WTC11 (cell line): ENCODE measurements at regions not wholly inside any gene's neighbourhood (a gene's known extent, or its start where the extent isn't known, plus 50 kb on each side); places are given as distances from the start of the nearest gene placed in this dataset.

Experiments
- ATAC-seq: fragments of 200-7000 bp; cut with Tn5 transposase; 2 replicates; pipeline ENCODE4 v1.10.0; 2021; ENCODE audit warnings: mild to moderate bottlenecking, moderate library complexity
- CTCF ChIA-PET: fragments of 300-600 bp; sonication (Branson Sonifier 250); formaldehyde crosslinking; loops from one replicate; lab custom pipeline; 2021; ENCODE audit warnings: antibody characterized with exemption; lab: Charles Lee
- POLR2A ChIA-PET: fragments of 350-600 bp; sonication (Branson Sonifier 250); formaldehyde crosslinking; loops from one replicate; lab custom pipeline; 2021; ENCODE audit warnings: antibody characterized with exemption; lab: Charles Lee
- DNase-seq: peaks from one replicate; pipeline ENCODE4 v3.0.0; 2021; ENCODE audit warnings: low spot score
- H3K27ac Mint-ChIP-seq: 2 replicates; pipeline ENCODE4 v1.8.0; 2021; ENCODE audit warnings: mixed read lengths
- H3K27me3 Mint-ChIP-seq: 2 replicates; pipeline ENCODE4 v1.8.0; 2021; ENCODE audit warnings: low read depth, mild to moderate bottlenecking, moderate library complexity, mixed read lengths
- H3K36me3 Mint-ChIP-seq: 2 replicates; pipeline ENCODE4 v1.8.0; 2021; ENCODE audit warnings: mixed read lengths
- H3K4me1 Mint-ChIP-seq: 2 replicates; pipeline ENCODE4 v1.8.0; 2022; ENCODE audit warnings: mixed read lengths
- H3K4me3 Mint-ChIP-seq: 2 replicates; pipeline ENCODE4 v1.8.0; 2021; ENCODE audit warnings: mild to moderate bottlenecking, moderate library complexity, mixed read lengths
- H3K9me3 Mint-ChIP-seq: 2 replicates; pipeline ENCODE4 v1.8.0; 2021; ENCODE audit warnings: mixed read lengths
- ARID4B ChIP-seq: sonication (generic); formaldehyde crosslinking; IDR thresholded peaks from 2 replicates; pipeline ENCODE4 v1.8.0; 2023; ENCODE audit warnings: missing genetic modification reagents, mild to moderate bottlenecking, borderline replicate concordance
- ATF6 ChIP-seq: sonication (generic); formaldehyde crosslinking; IDR thresholded peaks from 2 replicates; pipeline ENCODE4 v1.8.1; 2023; ENCODE audit warnings: mild to moderate bottlenecking, missing genetic modification reagents
- CBFB ChIP-seq: sonication (generic); formaldehyde crosslinking; IDR thresholded peaks from 2 replicates; pipeline ENCODE4 v1.8.1; 2022; ENCODE audit warnings: mild to moderate bottlenecking, low read depth, missing genetic modification reagents
- CREM ChIP-seq: sonication (generic); formaldehyde crosslinking; IDR thresholded peaks from 2 replicates; pipeline ENCODE4 v1.8.1; 2022; ENCODE audit warnings: mild to moderate bottlenecking, missing genetic modification reagents, moderate library complexity
- CTCF ChIP-seq: fragments of 200-600 bp; IDR thresholded peaks from 2 replicates; pipeline ENCODE4 v1.8.0; 2022; ENCODE audit warnings: antibody characterized with exemption
- FOXP1 ChIP-seq: sonication (generic); formaldehyde crosslinking; IDR thresholded peaks from 2 replicates; pipeline ENCODE4 v1.8.0; 2022; ENCODE audit warnings: missing genetic modification reagents, mild to moderate bottlenecking, moderate library complexity, borderline replicate concordance
- FOXP4 ChIP-seq: sonication (generic); formaldehyde crosslinking; IDR thresholded peaks from 2 replicates; pipeline ENCODE4 v1.8.0; 2022; ENCODE audit warnings: mild to moderate bottlenecking, missing genetic modification reagents
- IRF1 ChIP-seq: sonication (generic); formaldehyde crosslinking; IDR thresholded peaks from 2 replicates; pipeline ENCODE4 v1.8.0; 2023; ENCODE audit warnings: missing genetic modification reagents
- IRF2 ChIP-seq: sonication (generic); formaldehyde crosslinking; IDR thresholded peaks from 2 replicates; pipeline ENCODE4 v1.8.0; 2022; ENCODE audit warnings: low read depth, missing genetic modification reagents, borderline replicate concordance
- JUN ChIP-seq: sonication (generic); formaldehyde crosslinking; IDR thresholded peaks from 2 replicates; pipeline ENCODE4 v1.8.0; 2023; ENCODE audit warnings: mild to moderate bottlenecking, missing genetic modification reagents
- KAT7 ChIP-seq: sonication (generic); formaldehyde crosslinking; IDR thresholded peaks from 2 replicates; pipeline ENCODE4 v1.8.1; 2023; ENCODE audit warnings: missing genetic modification reagents, mild to moderate bottlenecking, borderline replicate concordance
- MYBL2 ChIP-seq: sonication (generic); formaldehyde crosslinking; IDR thresholded peaks from 2 replicates; pipeline ENCODE4 v1.8.1; 2023; ENCODE audit warnings: mild to moderate bottlenecking, moderate library complexity, missing genetic modification reagents
- NFATC4 ChIP-seq: fragments of 250-450 bp; sonication (Bioruptor Pico); IDR thresholded peaks from 2 replicates; pipeline ENCODE4 v1.9.0; 2021; ENCODE audit warnings: mild to moderate bottlenecking
- NR1H2 ChIP-seq: sonication (generic); formaldehyde crosslinking; IDR thresholded peaks from 2 replicates; pipeline ENCODE4 v1.9.0; 2021; ENCODE audit warnings: mild to moderate bottlenecking, moderate library complexity, missing genetic modification reagents
- SOX15 ChIP-seq: fragments of 250-450 bp; sonication (Bioruptor Pico); IDR thresholded peaks from 2 replicates; pipeline ENCODE4 v1.9.0; 2021; ENCODE audit warnings: mild to moderate bottlenecking
- SP1 ChIP-seq: sonication (generic); formaldehyde crosslinking; conservative IDR thresholded peaks from 2 replicates; pipeline ENCODE4 v1.8.1; 2022; ENCODE audit warnings: missing genetic modification reagents
- TCF7 ChIP-seq: sonication (generic); formaldehyde crosslinking; IDR thresholded peaks from 2 replicates; pipeline ENCODE4 v1.8.0; 2022; ENCODE audit warnings: mild to moderate bottlenecking, low read depth, missing genetic modification reagents, moderate library complexity
- ZBTB21 ChIP-seq: sonication (generic); formaldehyde crosslinking; IDR thresholded peaks from 2 replicates; pipeline ENCODE4 v1.8.1; 2023; ENCODE audit warnings: mild to moderate bottlenecking, missing genetic modification reagents, borderline replicate concordance
- ZBTB43 ChIP-seq: sonication (generic); formaldehyde crosslinking; IDR thresholded peaks from 2 replicates; pipeline ENCODE4 v1.8.1; 2023; ENCODE audit warnings: mild to moderate bottlenecking, missing genetic modification reagents
- ZNF532 ChIP-seq: fragments of 250-450 bp; sonication (Bioruptor Pico); IDR thresholded peaks from 2 replicates; pipeline ENCODE4 v1.9.0; 2021; ENCODE audit warnings: mild to moderate bottlenecking, borderline replicate concordance

GRCh38 chr1:30174499-30174898, 548.9 kb downstream of the MATN1 start:
- DNase-seq: no peak
- Mint-ChIP-seq H3K4me1 (peaks cover 9% of the 10 kb centered on the region), H3K27ac (no peak overlapping the region), H3K4me3 (no peak overlapping the region), H3K36me3 (no peaks in the 10 kb centered on the region), H3K27me3 (no peaks in the 10 kb centered on the region; the same call in 1 of the 2 replicates), H3K9me3 (peaks cover 4% of the 10 kb centered on the region; the same call in 1 of the 2 replicates)
- ChIA-PET POLR2A (no interaction called here), CTCF (no interaction called here)
- ATAC-seq: no peak
- TF ChIP-seq ATF6 (no peak), JUN (no peak), NFATC4 (CRISPR knock-in tag) (no peak), CBFB (no peak), ZBTB43 (no peak), MYBL2 (no peak), KAT7 (no peak), NR1H2 (CRISPR knock-in tag) (no peak), FOXP4 (CRISPR knock-in tag) (no peak), ZBTB21 (CRISPR knock-in tag) (no peak), IRF2 (CRISPR knock-in tag) (no peak), ARID4B (no peak), TCF7 (CRISPR knock-in tag) (no peak), IRF1 (CRISPR knock-in tag) (no peak)

GRCh38 chr1:30173560-30173959, 549.8 kb downstream of the MATN1 start:
- ChIA-PET POLR2A (no interaction called here), CTCF (no interaction called here)
- H3K27me3 Mint-ChIP-seq: no peaks in the 10 kb centered on the region; the same call in 1 of the 2 replicates
- no peaks in the 10 kb centered on the region for H3K36me3 Mint-ChIP-seq
- DNase-seq: no peak
- H3K4me3 Mint-ChIP-seq: no peak overlapping the region
- H3K4me1 Mint-ChIP-seq: peaks cover 9% of the 10 kb centered on the region
- H3K9me3 Mint-ChIP-seq: no peaks in the 10 kb centered on the region
- no peak overlapping the region for H3K27ac Mint-ChIP-seq
- ATAC-seq: no peak
- TF ChIP-seq ZBTB21 (CRISPR knock-in tag) (no peak), ZNF532 (no peak), SP1 (CRISPR knock-in tag) (no peak), CTCF (no peak), CREM (no peak), SOX15 (no peak), FOXP1 (CRISPR knock-in tag) (no peak), MYBL2 (no peak)
